GM23338 (cell line): ENCODE measurements at regions not wholly inside any gene's neighbourhood (a gene's known extent, or its start where the extent isn't known, plus 50 kb on each side); places are given as distances from the start of the nearest gene placed in this dataset.

Source experiments
- CREB1 ChIP-seq: fragments of 250-450 bp; sonication (Bioruptor Pico); IDR thresholded peaks from 2 replicates; pipeline ENCODE4 v1.5.0; 2020; ENCODE audit warnings: low read depth, mild to moderate bottlenecking, moderate library complexity
- CTCF ChIP-seq, 2 experiments: fragments of 200-600 bp in 1 of 2; sonication (generic) in 1 of 2; conservative IDR thresholded peaks; 2 replicates each; pipeline versions ENCODE4 v1.5.1 to v1.6.1; 2016 to 2017; ENCODE audit warnings: antibody characterized with exemption in 2 of 2, low read depth in 2 of 2, mild to moderate bottlenecking in 2 of 2, moderate library complexity in 1 of 2
- ETS1 ChIP-seq: IDR thresholded peaks from 2 replicates; pipeline ENCODE4 v1.6.1; 2016; ENCODE audit warnings: antibody characterized with exemption
- EZH2 ChIP-seq: fragments of 200-600 bp; sonication (generic); IDR thresholded peaks from one replicate; pipeline ENCODE4 v1.8.0; 2017; ENCODE audit warnings: antibody characterized with exemption, mild to moderate bottlenecking, low read depth; ENCODE audit not compliant: unreplicated experiment
- EZH2phosphoT487 ChIP-seq: fragments of 200-600 bp; sonication (generic); IDR thresholded peaks from one replicate; pipeline ENCODE4 v1.8.1; 2018; ENCODE audit warnings: antibody characterized with exemption; ENCODE audit not compliant: unreplicated experiment
- POLR2AphosphoS5 ChIP-seq: IDR thresholded peaks from 2 replicates; pipeline ENCODE4 v1.6.1; 2016; ENCODE audit warnings: antibody characterized with exemption, low read depth
- REST ChIP-seq: IDR thresholded peaks from one replicate; pipeline ENCODE4 v1.6.1; 2018; ENCODE audit warnings: antibody characterized with exemption; ENCODE audit not compliant: unreplicated experiment
- ZNF114 ChIP-seq: fragments of 250-450 bp; sonication (Bioruptor Pico); IDR thresholded peaks from 2 replicates; pipeline ENCODE4 v1.5.0; 2020; ENCODE audit warnings: mild to moderate bottlenecking, moderate library complexity

GRCh38 chr10:78865931-78866717, 202.6 kb upstream of the ZMIZ1 start:
- no peak for TF ChIP-seq CTCF (conservative IDR thresholded peaks at IDR 0.05; ENCODE audit: low read depth in 2 of 2)
- no peak for TF ChIP-seq ETS1
- TF ChIP-seq CREB1: no peak
- TF ChIP-seq EZH2: no peak
- TF ChIP-seq POLR2AphosphoS5: no peak
- no peak for TF ChIP-seq ZNF114 (CRISPR knock-in tag)
- no peak for TF ChIP-seq REST
- no peak for TF ChIP-seq EZH2phosphoT487
